GM23248 (cell line): ENCODE measurements at regions not wholly inside any gene's neighbourhood (a gene's known extent, or its start where the extent isn't known, plus 50 kb on each side); places are given as distances from the start of the nearest gene placed in this dataset.
A peak's percentile ranks its signal among the peaks of the same experiment; 100 is the strongest.

Experiments
- DNase-seq: peaks from one replicate; pipeline ENCODE4 v3.0.0-alpha.2; 2015
- H2AFZ ChIP-seq: fragments of 200-600 bp; sonication (generic); 2 replicates; pipeline ENCODE4 v1.6.1; 2016; ENCODE audit warnings: antibody characterized with exemption
- H3F3A ChIP-seq: fragments of 200-600 bp; sonication (generic); 2 replicates; pipeline ENCODE4 v1.6.1; 2016; ENCODE audit warnings: mild to moderate bottlenecking, antibody characterized with exemption, mixed run types; ENCODE audit not compliant: insufficient read depth
- H3K27ac ChIP-seq: fragments of 200-600 bp; sonication (generic); 2 replicates; pipeline ENCODE4 v1.5.1; 2016; ENCODE audit warnings: mild to moderate bottlenecking
- H3K27me3 ChIP-seq: fragments of 200-600 bp; sonication (generic); replicated peaks from 2 replicates; pipeline ENCODE4 v1.6.1; 2016; ENCODE audit warnings: mild to moderate bottlenecking; ENCODE audit not compliant: insufficient read depth
- H3K36me3 ChIP-seq: fragments of 200-600 bp; sonication (generic); 2 replicates; pipeline ENCODE4 v1.6.1; 2016; ENCODE audit warnings: low read depth, mild to moderate bottlenecking
- H3K4me1 ChIP-seq: fragments of 200-600 bp; sonication (generic); 2 replicates; pipeline ENCODE4 v1.6.1; 2016; ENCODE audit warnings: mild to moderate bottlenecking; ENCODE audit not compliant: insufficient read depth
- H3K4me2 ChIP-seq: fragments of 200-600 bp; sonication (generic); one replicate; pipeline ENCODE4 v1.6.1; 2016; ENCODE audit warnings: mild to moderate bottlenecking; ENCODE audit not compliant: unreplicated experiment
- H3K4me3 ChIP-seq: fragments of 200-600 bp; sonication (generic); 2 replicates; pipeline ENCODE4 v1.5.1; 2016; ENCODE audit warnings: mild to moderate bottlenecking
- H3K79me2 ChIP-seq: fragments of 200-600 bp; sonication (generic); 2 replicates; pipeline ENCODE4 v1.6.1; 2016; ENCODE audit warnings: mild to moderate bottlenecking; ENCODE audit not compliant: insufficient read depth
- H3K9ac ChIP-seq: fragments of 200-600 bp; sonication (generic); 2 replicates; pipeline ENCODE4 v1.6.1; 2016; ENCODE audit warnings: mild to moderate bottlenecking
- H3K9me2 ChIP-seq: fragments of 200-600 bp; sonication (generic); 2 replicates; pipeline ENCODE4 v1.6.1; 2016; ENCODE audit warnings: mixed run types, mild to moderate bottlenecking, moderate library complexity; ENCODE audit not compliant: insufficient read depth
- H3K9me3 ChIP-seq: fragments of 200-600 bp; sonication (generic); one replicate; pipeline ENCODE4 v1.6.1; 2017; ENCODE audit warnings: low read depth
- H4K20me1 ChIP-seq: fragments of 200-600 bp; sonication (generic); 2 replicates; pipeline ENCODE4 v1.6.0; 2016; ENCODE audit not compliant: insufficient read depth
- EZH2 ChIP-seq: fragments of 200-600 bp; sonication (generic); IDR thresholded peaks from 2 replicates; pipeline ENCODE4 v1.6.1; 2018; ENCODE audit warnings: antibody characterized with exemption, mild to moderate bottlenecking; ENCODE audit not compliant: insufficient read depth, poor library complexity, severe bottlenecking
- EZH2phosphoT487 ChIP-seq: fragments of 200-600 bp; sonication (generic); IDR thresholded peaks from 2 replicates; pipeline ENCODE4 v1.6.1; 2018; ENCODE audit warnings: antibody characterized with exemption, moderate library complexity, mild to moderate bottlenecking, low read depth; ENCODE audit not compliant: insufficient read depth
- WGBS, 2 experiments: methylation state at CpG; one replicate each; pipeline ENCODE4 v1.1.6; 2015 to 2017; ENCODE audit warnings: low lambda C conversion rate in 2 of 2, low coverage in 1 of 2; ENCODE audit errors: missing lambda C conversion rate in 2 of 2; 5-methylcytosine and 5-hydroxymethylcytosine counted together
- in situ Hi-C: fragments of 300-500 bp; cut with MboI; formaldehyde crosslinking; loops from 2 replicates; pipeline ENCODE4 v1.15.0; 2020

GRCh38 chr4:100804576-100805360 is 286.9 kb upstream of the EMCN start:
- no peak overlapping the region for H3K4me3 ChIP-seq
- H2AFZ ChIP-seq, result no peak overlapping the region
- DNase-seq, result no peak
- no peak overlapping the region for H3K9ac ChIP-seq
- H4K20me1 ChIP-seq, result no peaks in the 10 kb centered on the region
- H3K4me1 ChIP-seq, result no peaks in the 10 kb centered on the region
- WGBS, 2 experiments, result 79 to 80% methylated on average over 6 of the region's 6 CpGs
- no peaks in the 10 kb centered on the region for H3K36me3 ChIP-seq
- no peaks in the 10 kb centered on the region for H3K27me3 ChIP-seq
- H3K27ac ChIP-seq, result no peak overlapping the region
- no peaks in the 10 kb centered on the region for H3F3A ChIP-seq
- no peaks in the 10 kb centered on the region for H3K9me3 ChIP-seq
- in situ Hi-C loops, result no loop called here
- TF ChIP-seq EZH2 (no peak), EZH2phosphoT487 (no peak)
- H3K79me2 ChIP-seq, result no peaks in the 10 kb centered on the region
- no peaks in the 10 kb centered on the region for H3K9me2 ChIP-seq
- H3K4me2 ChIP-seq, result no peak overlapping the region

- WGBS, 2 experiments, result 89 to 94% methylated on average over 2 of the region's 2 CpGs
- Histone ChIP-seq H3K4me2 (no peak overlapping the region), H3F3A (no peaks in the 10 kb centered on the region), H3K9me2 (no peaks in the 10 kb centered on the region), H3K4me3 (no peak overlapping the region), H4K20me1 (no peaks in the 10 kb centered on the region), H3K79me2 (no peaks in the 10 kb centered on the region), H3K4me1 (no peaks in the 10 kb centered on the region), H3K9me3 (no peaks in the 10 kb centered on the region), H3K9ac (no peak overlapping the region), H3K27ac (no peak overlapping the region), H2AFZ (no peak overlapping the region), H3K36me3 (no peaks in the 10 kb centered on the region), H3K27me3 (no peaks in the 10 kb centered on the region)
- DNase-seq, result no peak
- no peak for TF ChIP-seq EZH2phosphoT487
- no peak for TF ChIP-seq EZH2
- in situ Hi-C loops, result no loop called here
These were observed 285.9 kb upstream of the EMCN start for GRCh38 chr4:100803751-100804150.

GRCh38 chr4:100799761-100800539 is 282.1 kb upstream of the EMCN start:
- no peaks in the 10 kb centered on the region for H3K27me3 ChIP-seq
- DNase-seq, result peak; percentile 1
- no peak for TF ChIP-seq EZH2phosphoT487
- no peak for TF ChIP-seq EZH2
- H3K4me2 ChIP-seq, result no peak overlapping the region
- H3K9me3 ChIP-seq, result no peaks in the 10 kb centered on the region
- H3K4me1 ChIP-seq, result no peaks in the 10 kb centered on the region
- H4K20me1 ChIP-seq, result no peaks in the 10 kb centered on the region
- H3K4me3 ChIP-seq, result no peak overlapping the region
- H3K27ac ChIP-seq, result no peak overlapping the region
- 61 to 75% methylated on average over 7 of the region's 7 CpGs for WGBS, 2 experiments
- H3F3A ChIP-seq, result no peaks in the 10 kb centered on the region
- H3K79me2 ChIP-seq, result no peaks in the 10 kb centered on the region
- H3K9me2 ChIP-seq, result no peaks in the 10 kb centered on the region
- in situ Hi-C loops, result no loop called here
- H3K9ac ChIP-seq, result no peak overlapping the region
- no peak overlapping the region for H2AFZ ChIP-seq
- H3K36me3 ChIP-seq, result no peaks in the 10 kb centered on the region

- Histone ChIP-seq H3K4me3 (no peak overlapping the region), H3K36me3 (no peaks in the 10 kb centered on the region), H3F3A (no peaks in the 10 kb centered on the region), H3K27ac (no peak overlapping the region), H3K4me2 (no peak overlapping the region), H3K9ac (no peak overlapping the region), H3K9me3 (no peaks in the 10 kb centered on the region), H3K27me3 (no peaks in the 10 kb centered on the region), H3K79me2 (no peaks in the 10 kb centered on the region), H2AFZ (no peak overlapping the region), H3K4me1 (no peaks in the 10 kb centered on the region), H3K9me2 (no peaks in the 10 kb centered on the region), H4K20me1 (no peaks in the 10 kb centered on the region)
- no peak for DNase-seq
- 0 to 2% methylated on average over 1 of the region's 1 CpG for WGBS, 2 experiments
- in situ Hi-C loops, result no loop called here
- TF ChIP-seq EZH2phosphoT487 (no peak), EZH2 (no peak)
These were observed 280.0 kb upstream of the EMCN start for GRCh38 chr4:100797791-100798190.
